MM.1S (cell line): ENCODE measurements at regions not wholly inside any gene's neighbourhood (a gene's known extent, or its start where the extent isn't known, plus 50 kb on each side); places are given as distances from the start of the nearest gene placed in this dataset.

Experiments
- EZH2 ChIP-seq: fragments of 300-600 bp; sonication (generic); optimal IDR thresholded peaks from 2 replicates; pipeline ENCODE3; 2017; ENCODE audit warnings: low read depth, mild to moderate bottlenecking, antibody characterized with exemption, low read length, mixed read lengths
- TF ChIP-seq, protein P1 (sequence below): fragments of 300-600 bp; sonication (generic); IDR thresholded peaks from 2 replicates; pipeline ENCODE4 v1.5.1; 2016; ENCODE audit warnings: antibody characterized with exemption, low read length, mixed read lengths

- TF ChIP-seq, protein P1, sequence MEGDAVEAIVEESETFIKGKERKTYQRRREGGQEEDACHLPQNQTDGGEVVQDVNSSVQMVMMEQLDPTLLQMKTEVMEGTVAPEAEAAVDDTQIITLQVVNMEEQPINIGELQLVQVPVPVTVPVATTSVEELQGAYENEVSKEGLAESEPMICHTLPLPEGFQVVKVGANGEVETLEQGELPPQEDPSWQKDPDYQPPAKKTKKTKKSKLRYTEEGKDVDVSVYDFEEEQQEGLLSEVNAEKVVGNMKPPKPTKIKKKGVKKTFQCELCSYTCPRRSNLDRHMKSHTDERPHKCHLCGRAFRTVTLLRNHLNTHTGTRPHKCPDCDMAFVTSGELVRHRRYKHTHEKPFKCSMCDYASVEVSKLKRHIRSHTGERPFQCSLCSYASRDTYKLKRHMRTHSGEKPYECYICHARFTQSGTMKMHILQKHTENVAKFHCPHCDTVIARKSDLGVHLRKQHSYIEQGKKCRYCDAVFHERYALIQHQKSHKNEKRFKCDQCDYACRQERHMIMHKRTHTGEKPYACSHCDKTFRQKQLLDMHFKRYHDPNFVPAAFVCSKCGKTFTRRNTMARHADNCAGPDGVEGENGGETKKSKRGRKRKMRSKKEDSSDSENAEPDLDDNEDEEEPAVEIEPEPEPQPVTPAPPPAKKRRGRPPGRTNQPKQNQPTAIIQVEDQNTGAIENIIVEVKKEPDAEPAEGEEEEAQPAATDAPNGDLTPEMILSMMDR: no peak
- TF ChIP-seq EZH2: no peak
Measured at GRCh38 chr2:147696426-147696825, 148.4 kb upstream of the ACVR2A start.
